Right cardiac atrium (tissue), 5 donors: ENCODE measurements at regions not wholly inside any gene's neighbourhood (a gene's known extent, or its start where the extent isn't known, plus 50 kb on each side); places are given as distances from the start of the nearest gene placed in this dataset.

Source experiments
- ATAC-seq, 2 donors: fragments of 200-7000 bp; cut with Tn5 transposase; one replicate each; pipeline versions ENCODE4 v1.8.0 to v1.9.1; 2020; ENCODE audit warnings: moderate library complexity in 2 of 2, mild to moderate bottlenecking in 1 of 2
- DNase-seq, 3 donors: peaks; one replicate each; pipeline ENCODE4 v3.0.0-alpha.2; 2020
- H3K27ac ChIP-seq: one replicate; pipeline ENCODE4 v1.5.1; 2013; ENCODE audit warnings: mild to moderate bottlenecking, low read length, control low read depth, moderate library complexity
- H3K27me3 ChIP-seq: one replicate; pipeline ENCODE4 v1.6.1; 2013; ENCODE audit not compliant: control insufficient read depth, insufficient read depth
- H3K4me1 ChIP-seq: one replicate; pipeline ENCODE4 v1.6.1; 2013; ENCODE audit warnings: low read length; ENCODE audit not compliant: control insufficient read depth, insufficient read depth
- H3K4me3 ChIP-seq: one replicate; pipeline ENCODE4 v1.5.1; 2013; ENCODE audit warnings: low read length, control low read depth
- H3K9me3 ChIP-seq: one replicate; pipeline ENCODE4 v1.6.1; 2013; ENCODE audit warnings: low read length; ENCODE audit not compliant: control insufficient read depth
- WGBS: extraction: QIAGEN DNeasy Blood & Tissue Kit; methylation state at CpG from one replicate; pipeline ENCODE4 v1.1.7; 2013; 5-methylcytosine and 5-hydroxymethylcytosine counted together
- intact Hi-C, 4 donors: fragments of 100-400 bp; cut with DNase I; formaldehyde crosslinking; loops; one replicate each; pipeline versions ENCODE4 v1.11.0 to v1.14.0; 2022 to 2023
- donor health status: healthy with polysubstance abuse.
- donor health status: DM: no; HTN: yes; CAD: no.
- donor health status: DM: no; HTN: no; CAD: no.
- donor health status: DM: no; HTN: yes; CAD: no; lungs with severe emphysema.
- donor health status: DM: yes; HTN: yes; CAD: no.

DNA sequence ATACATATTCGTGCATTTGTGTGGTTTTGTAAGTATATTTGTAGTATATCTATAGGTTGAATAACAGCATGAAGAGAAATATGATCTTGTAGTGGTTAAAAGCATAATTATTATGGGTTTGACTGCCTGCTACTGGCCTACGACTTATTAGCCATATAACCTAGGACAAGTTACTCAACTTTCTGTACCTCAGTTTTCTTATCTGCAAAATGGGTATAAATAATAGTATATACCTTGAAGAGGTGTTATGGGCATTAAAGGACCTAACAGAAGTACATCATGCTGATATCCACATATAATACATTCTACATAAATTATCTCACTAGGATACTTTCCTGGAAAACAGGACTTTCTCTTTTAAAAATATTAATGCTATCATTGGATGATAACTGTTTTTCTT is 118.3 kb upstream of the ELL2 start:
- 85% methylated on average over 2 of the region's 2 CpGs for WGBS
- H3K4me3 ChIP-seq, result no peak overlapping the region
- H3K9me3 ChIP-seq, result no peaks in the 10 kb centered on the region
- no peak for DNase-seq
- ATAC-seq, result no peak
- H3K27ac ChIP-seq, result no peak overlapping the region
- H3K4me1 ChIP-seq, result peaks cover 2% of the 10 kb centered on the region
- intact Hi-C loops, result no loop called here
- H3K27me3 ChIP-seq, result no peaks in the 10 kb centered on the region

DNA sequence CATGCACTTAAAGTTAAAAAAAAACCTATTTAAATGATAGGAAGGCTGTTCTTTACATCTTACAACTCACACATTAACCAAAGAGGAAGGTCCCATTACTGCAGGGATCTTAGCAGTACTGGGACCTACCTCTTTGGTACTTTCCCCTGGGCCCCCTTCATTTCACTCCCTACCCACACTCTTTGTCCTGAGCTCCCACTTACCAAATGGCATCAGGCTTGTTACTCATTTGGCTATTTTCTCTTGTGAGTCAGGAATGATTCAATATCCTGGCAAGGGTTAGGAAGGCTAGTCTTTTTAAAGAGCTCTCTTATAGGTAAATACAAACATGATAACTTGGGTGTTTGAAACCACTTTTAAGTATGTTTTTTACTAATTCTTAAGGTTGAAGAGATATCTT is 117.4 kb upstream of the ELL2 start:
- intact Hi-C loops, result no loop called here
- no peaks in the 10 kb centered on the region for H3K27me3 ChIP-seq
- DNase-seq (no peak), ATAC-seq (peak in 1 of 2 donors; percentile 46)
- H3K4me3 ChIP-seq, result no peak overlapping the region
- H3K9me3 ChIP-seq, result no peaks in the 10 kb centered on the region
- H3K27ac ChIP-seq, result no peak overlapping the region
- H3K4me1 ChIP-seq, result peaks cover 2% of the 10 kb centered on the region

DNA sequence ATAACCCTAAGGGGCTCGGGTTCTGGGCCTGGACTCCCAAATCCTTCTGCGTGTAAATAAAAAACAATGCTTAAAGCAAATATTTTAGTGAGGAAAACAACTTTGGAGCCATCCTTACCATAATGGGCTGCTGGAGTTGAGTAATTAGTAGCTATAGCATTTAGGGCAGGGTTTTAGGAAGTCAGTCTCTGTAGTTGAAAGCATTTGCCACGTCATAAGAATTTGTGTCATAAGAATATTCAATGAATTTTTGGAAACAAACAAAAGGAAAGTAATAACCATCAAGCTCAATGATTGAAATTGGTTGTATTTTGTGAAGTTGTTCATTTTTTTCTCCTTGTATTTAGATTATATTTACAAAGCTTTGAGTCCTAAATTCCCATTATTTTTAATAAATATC is 114.8 kb upstream of the ELL2 start:
- intact Hi-C loops, result no loop called here
- no peaks in the 10 kb centered on the region for H3K27me3 ChIP-seq
- no peak overlapping the region for H3K4me3 ChIP-seq
- 85% methylated on average over 3 of the region's 3 CpGs for WGBS
- DNase-seq (no peak), ATAC-seq (no peak)
- H3K9me3 ChIP-seq, result no peaks in the 10 kb centered on the region
- peaks cover under 1% of the 10 kb centered on the region for H3K4me1 ChIP-seq
- H3K27ac ChIP-seq, result no peak overlapping the region

DNA sequence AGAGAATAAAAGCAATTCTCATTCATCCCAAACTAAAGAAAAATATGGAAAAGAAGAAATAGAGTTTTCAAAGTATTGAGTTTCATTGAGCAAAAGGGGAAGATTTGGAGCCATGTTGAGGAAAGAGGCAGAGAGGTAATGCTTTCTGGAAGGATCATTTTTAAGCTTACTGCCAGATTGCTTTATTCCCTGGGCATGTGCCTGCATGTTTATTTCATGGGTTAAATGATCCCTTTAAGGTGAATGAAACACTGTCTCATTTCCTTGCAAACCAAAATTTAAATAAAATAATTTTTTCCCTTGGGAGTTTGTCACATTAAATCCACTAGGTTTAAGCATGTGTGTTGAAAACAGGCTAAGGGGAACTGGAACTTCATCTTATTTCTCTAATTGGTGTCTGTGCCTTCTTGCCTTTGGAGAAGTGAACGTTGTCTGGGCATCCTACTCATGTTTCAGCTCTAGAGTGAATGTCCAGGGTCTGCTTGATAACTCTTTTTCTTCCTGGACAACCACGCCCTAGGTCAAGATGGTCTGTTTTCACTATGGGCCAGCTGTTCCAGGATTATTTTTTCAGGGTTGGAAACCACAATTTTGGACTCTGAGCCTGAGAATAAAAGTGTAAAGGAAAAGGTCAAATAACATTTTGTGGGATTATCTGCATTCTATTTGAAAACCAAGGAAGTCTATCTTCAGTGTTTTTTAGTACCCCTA is 114.1 kb upstream of the ELL2 start:
- WGBS, result 64% methylated on average over 2 of the region's 2 CpGs
- H3K27me3 ChIP-seq, result no peaks in the 10 kb centered on the region

DNA sequence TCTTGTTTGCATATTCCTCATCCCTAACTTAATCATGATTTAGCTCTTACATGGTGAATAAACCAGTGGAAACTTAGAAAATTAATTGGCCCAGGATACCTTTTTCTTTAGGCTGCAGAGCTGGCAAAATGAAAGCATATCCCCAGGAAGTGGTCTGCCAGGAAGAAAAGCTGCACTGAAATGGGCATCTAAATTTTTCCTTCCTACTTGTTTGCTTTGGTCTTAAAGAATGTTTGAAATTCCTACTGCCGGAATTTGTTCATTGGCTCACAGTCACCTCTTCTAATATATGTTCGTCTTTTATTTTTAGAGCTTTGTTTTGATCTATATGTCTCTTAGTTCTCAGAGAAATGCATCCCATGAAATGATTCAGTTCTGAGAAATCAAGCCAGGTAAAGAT is 113.2 kb upstream of the ELL2 start:
- DNase-seq (no peak), ATAC-seq (no peak)
- H3K4me1 ChIP-seq, result no peaks in the 10 kb centered on the region
- no peaks in the 10 kb centered on the region for H3K27me3 ChIP-seq
- no peak overlapping the region for H3K27ac ChIP-seq
- H3K9me3 ChIP-seq, result no peaks in the 10 kb centered on the region
- no peak overlapping the region for H3K4me3 ChIP-seq
- 76% methylated on average over 2 of the region's 2 CpGs for WGBS
- intact Hi-C loops, result no loop called here

More for the DNA sequence above, 114.1 kb upstream of the ELL2 start:
- ATAC-seq (no peak), DNase-seq (no peak)
- H3K4me3 ChIP-seq, result no peak overlapping the region
- no peaks in the 10 kb centered on the region for H3K4me1 ChIP-seq
- H3K9me3 ChIP-seq, result no peaks in the 10 kb centered on the region
- intact Hi-C loops, result no loop called here
- H3K27ac ChIP-seq, result no peak overlapping the region

DNA sequence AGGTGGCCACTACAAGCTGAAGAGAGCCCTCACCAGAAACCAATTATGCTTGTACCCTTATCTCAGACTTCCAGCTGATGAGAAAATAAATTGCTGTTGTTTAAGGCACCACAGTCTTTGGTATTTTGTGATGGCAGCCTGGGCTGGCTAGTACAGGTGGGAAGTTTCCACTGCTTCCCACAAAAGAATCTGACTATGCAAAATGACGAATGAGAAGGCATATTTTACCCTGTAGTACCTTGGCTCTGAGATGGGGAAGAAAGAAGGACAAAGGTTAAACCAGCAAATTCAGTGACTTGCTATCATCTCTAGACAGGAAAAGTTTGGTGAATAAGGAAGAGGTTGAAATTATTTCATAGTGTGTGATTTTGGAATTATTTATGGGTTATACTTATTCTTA is 112.8 kb upstream of the ELL2 start:
- Histone ChIP-seq H3K9me3 (no peaks in the 10 kb centered on the region), H3K4me3 (no peak overlapping the region), H3K27me3 (no peaks in the 10 kb centered on the region), H3K27ac (no peak overlapping the region), H3K4me1 (no peaks in the 10 kb centered on the region)
- intact Hi-C loops, result no loop called here
- no peak for DNase-seq
- no peak for ATAC-seq
- 91% methylated on average over 1 of the region's 1 CpG for WGBS

DNA sequence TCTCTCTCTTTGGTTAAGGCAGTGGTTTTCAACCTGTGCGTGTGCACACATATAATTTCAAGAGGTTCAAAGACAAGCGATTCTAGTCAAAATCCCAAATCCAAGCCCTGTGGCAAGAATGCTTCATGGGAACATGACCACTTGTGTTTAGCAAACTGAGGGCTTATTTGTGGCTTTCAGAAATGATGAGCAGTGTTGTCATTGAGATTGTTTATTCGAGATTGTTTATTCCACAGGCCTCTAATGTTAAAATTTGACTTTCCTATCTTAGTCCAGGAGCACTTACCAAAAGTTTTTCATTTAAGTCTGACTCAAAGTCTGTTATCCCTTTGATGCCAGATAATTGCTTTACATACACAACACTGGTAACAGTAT is 111.1 kb upstream of the ELL2 start:
- DNase-seq (no peak), ATAC-seq (no peak)
- 89% methylated on average over 3 of the region's 3 CpGs for WGBS
- H3K4me3 ChIP-seq, result no peak overlapping the region
- no peaks in the 10 kb centered on the region for H3K9me3 ChIP-seq
- H3K27me3 ChIP-seq, result no peaks in the 10 kb centered on the region
- intact Hi-C loops, result no loop called here
- no peak overlapping the region for H3K27ac ChIP-seq
- no peaks in the 10 kb centered on the region for H3K4me1 ChIP-seq

DNA sequence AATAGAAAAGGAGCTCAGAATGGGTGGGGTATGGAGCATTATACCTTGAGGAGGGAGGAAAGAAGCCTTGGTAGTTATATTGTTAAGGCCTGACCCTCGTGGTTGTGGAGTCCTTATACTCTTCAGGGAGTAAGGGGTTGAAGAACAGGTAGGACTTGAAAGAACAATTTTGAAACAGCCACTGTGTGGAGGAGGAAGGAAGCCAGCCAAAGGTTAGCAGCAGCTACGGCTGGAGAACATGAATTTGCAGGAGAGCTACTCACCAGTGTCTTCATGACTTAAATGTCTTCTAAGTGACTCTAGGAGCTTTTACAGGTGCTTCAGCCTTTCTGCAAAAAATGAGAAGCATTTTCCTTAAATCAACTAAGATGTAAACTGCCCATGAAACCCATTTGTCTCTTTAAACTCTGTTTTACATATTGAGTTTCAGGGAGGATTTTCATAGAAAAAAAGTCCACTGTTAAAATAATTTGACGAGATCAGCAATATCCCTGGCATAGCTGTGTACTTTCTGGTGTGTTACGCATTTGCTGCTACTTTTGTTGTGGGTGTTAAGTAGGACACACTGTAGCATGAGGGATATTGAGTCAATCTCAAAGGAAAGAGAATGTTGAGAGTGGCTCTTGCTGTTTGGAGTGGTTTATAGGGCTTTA is 110.6 kb upstream of the ELL2 start:
- Histone ChIP-seq H3K4me3 (no peak overlapping the region), H3K9me3 (no peaks in the 10 kb centered on the region), H3K27ac (no peak overlapping the region), H3K4me1 (no peaks in the 10 kb centered on the region), H3K27me3 (no peaks in the 10 kb centered on the region)
- ATAC-seq, result no peak
- DNase-seq, result no peak
- intact Hi-C loops, result no loop called here
- 66% methylated on average over 4 of the region's 4 CpGs for WGBS

DNA sequence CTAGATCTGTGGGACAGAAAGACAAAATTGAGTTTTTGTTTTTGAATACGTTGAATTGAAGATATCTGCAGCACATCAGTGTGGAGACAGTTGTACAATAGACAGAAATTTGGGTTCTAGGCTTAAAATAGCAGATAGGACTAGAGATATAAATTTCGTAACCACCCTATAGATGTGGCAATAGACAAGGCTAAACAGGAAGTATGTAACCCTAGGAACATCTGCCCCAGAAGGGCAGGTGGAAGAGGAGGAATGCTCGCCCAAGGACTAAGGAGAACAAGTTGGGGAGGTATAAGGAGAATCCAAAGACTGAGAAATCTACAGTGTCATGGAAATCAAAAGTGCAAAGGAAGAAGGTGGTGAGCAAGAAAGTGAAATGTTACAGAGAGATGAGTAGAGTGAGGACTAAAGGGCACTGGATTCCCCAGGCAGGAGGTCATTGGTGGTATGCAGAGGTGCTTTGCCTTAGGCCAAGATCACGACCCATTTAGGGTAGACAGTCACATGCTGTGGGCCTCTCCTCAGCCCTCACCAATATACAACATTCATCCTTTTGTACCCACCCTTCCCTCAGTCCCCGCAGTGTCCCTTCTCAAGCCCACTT is 109.1 kb upstream of the ELL2 start:
- intact Hi-C loops, result no loop called here
- Histone ChIP-seq H3K27me3 (no peaks in the 10 kb centered on the region), H3K4me1 (no peaks in the 10 kb centered on the region), H3K27ac (no peak overlapping the region), H3K9me3 (no peaks in the 10 kb centered on the region), H3K4me3 (no peak overlapping the region)
- DNase-seq, result no peak
- no peak for ATAC-seq
- 82% methylated on average over 5 of the region's 5 CpGs for WGBS

DNA sequence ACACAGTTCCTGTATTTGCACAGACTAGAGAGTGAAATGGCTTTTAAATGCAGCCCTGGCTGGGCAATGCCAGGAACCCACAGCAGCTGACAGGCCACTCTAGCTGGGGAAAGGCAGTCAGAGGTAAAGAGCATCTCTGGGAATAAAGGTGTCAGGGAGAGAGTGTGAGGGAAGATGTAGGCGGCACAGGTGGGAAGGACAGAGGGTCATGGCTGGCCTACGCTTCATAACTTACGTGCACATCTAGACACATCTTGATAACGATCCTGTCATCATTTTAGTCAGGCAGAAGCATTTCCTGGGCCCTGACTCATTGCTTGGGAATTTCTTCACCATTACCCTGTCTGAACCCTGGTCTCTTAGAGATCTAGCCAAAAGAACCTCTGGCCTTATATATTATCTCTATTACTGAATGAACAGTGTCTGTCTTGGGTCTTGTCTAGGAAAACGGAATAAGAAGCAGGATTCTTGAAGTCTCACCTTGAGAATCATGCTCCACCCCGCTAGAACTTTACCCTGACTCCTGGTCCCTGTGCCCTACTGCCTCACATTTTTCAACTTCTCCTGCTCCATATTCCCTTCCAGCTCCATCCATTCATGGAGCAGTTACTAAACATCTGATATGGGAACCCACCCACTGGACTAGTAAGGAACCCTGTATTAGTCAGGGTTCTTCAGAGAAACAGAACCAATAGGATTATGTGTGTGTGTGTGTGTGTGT is 106.4 kb upstream of the ELL2 start:
- H3K9me3 ChIP-seq, result no peaks in the 10 kb centered on the region
- no peaks in the 10 kb centered on the region for H3K27me3 ChIP-seq
- no peak overlapping the region for H3K27ac ChIP-seq
- H3K4me1 ChIP-seq, result no peaks in the 10 kb centered on the region
- ATAC-seq (peak in 1 of 2 donors; percentile 24), DNase-seq (no peak)
- no peak overlapping the region for H3K4me3 ChIP-seq
- intact Hi-C loops, result no loop called here
- 79% methylated on average over 6 of the region's 6 CpGs for WGBS

DNA sequence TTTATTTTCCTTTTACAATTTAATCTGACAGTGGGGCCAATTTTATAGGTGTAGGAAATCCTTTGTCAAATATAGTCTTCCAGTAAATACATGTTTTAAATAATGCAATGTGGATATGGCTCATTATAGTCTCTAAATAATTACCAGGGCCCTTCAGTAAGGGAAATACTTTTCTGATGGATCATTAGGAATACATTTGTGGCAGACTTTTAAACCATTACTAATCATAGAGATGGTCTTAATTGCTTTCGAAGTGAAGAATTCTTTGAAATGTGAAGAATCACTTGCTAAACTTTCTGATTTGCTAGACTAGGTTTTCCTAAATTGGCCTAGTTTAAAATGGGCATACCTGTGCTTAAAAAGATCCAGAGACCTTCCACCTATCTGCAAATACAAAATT is 105.6 kb upstream of the ELL2 start:
- Histone ChIP-seq H3K27ac (no peak overlapping the region), H3K4me3 (no peak overlapping the region), H3K9me3 (no peaks in the 10 kb centered on the region), H3K27me3 (no peaks in the 10 kb centered on the region), H3K4me1 (no peaks in the 10 kb centered on the region)
- ATAC-seq (no peak), DNase-seq (no peak)
- intact Hi-C loops, result no loop called here
- 92% methylated on average over 1 of the region's 1 CpG for WGBS
